ENCODE measurements at regions not wholly inside any gene's neighbourhood (a gene's known extent, or its start where the extent isn't known, plus 50 kb on each side); places are given as distances from the start of the nearest gene placed in this dataset.

- DNase-seq (no peak), FAIRE-seq (peak; percentile 75), ATAC-seq (no peak)
- no peak for TF ChIP-seq CTCF (IDR thresholded peaks at IDR 0.05)
- Histone ChIP-seq H3K4me3 (no peak overlapping the region), H3K27ac (no peak overlapping the region), H3K4me1 (no peaks in the 10 kb centered on the region), H3K36me3 (no peaks in the 10 kb centered on the region), H3K9me3 (no peaks in the 10 kb centered on the region), H3K27me3 (no peaks in the 10 kb centered on the region)
- intact Hi-C loops (cut with DNase I) = no loop called here
- 92 to 94% methylated on average over 1 of the region's 1 CpG for WGBS, 2 donors
Observed at GRCh38 chr3:86303935-86304334, 687.0 kb downstream of the VGLL3 start.

- Histone ChIP-seq H3K4me3 (no peak overlapping the region), H3K9me3 (no peaks in the 10 kb centered on the region), H3K4me1 (no peaks in the 10 kb centered on the region), H3K36me3 (no peaks in the 10 kb centered on the region), H3K27ac (no peak overlapping the region), H3K27me3 (no peaks in the 10 kb centered on the region)
- no peak for ATAC-seq
- TF ChIP-seq CTCF (IDR thresholded peaks at IDR 0.05) = no peak
- intact Hi-C loops (cut with DNase I) = no loop called here
- 79 to 93% methylated on average over 27 to 30 of the region's 30 CpGs for WGBS, 2 donors
- FAIRE-seq = no peak
- DNase-seq = peak in 3 of 6 donors; percentile 1 to 54 (median 18)
Observed at GRCh38 chr3:86282106-86282787, 708.7 kb downstream of the VGLL3 start.

GRCh38 chr3:86269364-86270155 is 721.4 kb downstream of the VGLL3 start:
- Histone ChIP-seq H3K36me3 (no peaks in the 10 kb centered on the region), H3K9me3 (no peaks in the 10 kb centered on the region), H3K27ac (no peak overlapping the region), H3K27me3 (no peaks in the 10 kb centered on the region), H3K4me3 (no peak overlapping the region), H3K4me1 (no peaks in the 10 kb centered on the region)
- DNase-seq = no peak
- ATAC-seq = no peak
- no peak for TF ChIP-seq CTCF (IDR thresholded peaks at IDR 0.05)
- intact Hi-C loops (cut with DNase I) = no loop called here
- FAIRE-seq = no peak
- WGBS, 2 donors = 31 to 37% methylated on average over 4 of the region's 4 CpGs

- no peaks in the 10 kb centered on the region for H3K9me3 ChIP-seq
- no peak for TF ChIP-seq CTCF (IDR thresholded peaks at IDR 0.05)
- FAIRE-seq (no peak), ATAC-seq (no peak), DNase-seq (no peak)
- H3K27me3 ChIP-seq = no peaks in the 10 kb centered on the region
- intact Hi-C loops (cut with DNase I) = no loop called here
- H3K4me1 ChIP-seq = no peaks in the 10 kb centered on the region
- 50 to 61% methylated on average over 1 of the region's 1 CpG for WGBS, 2 donors
- H3K27ac ChIP-seq = no peak overlapping the region
- H3K4me3 ChIP-seq = no peak overlapping the region
- H3K36me3 ChIP-seq = no peaks in the 10 kb centered on the region
Observed at GRCh38 chr3:86257955-86258641, 732.9 kb downstream of the VGLL3 start.
